GM13976 (cell line): ENCODE measurements at regions not wholly inside any gene's neighbourhood (a gene's known extent, or its start where the extent isn't known, plus 50 kb on each side); places are given as distances from the start of the nearest gene placed in this dataset.
"Not testable (repeated sequence)": the region's sequence is repeated elsewhere in the genome, so short reads cannot be mapped to it uniquely, and the experiment has no call there.

Source experiments
- DNase-seq: peaks from one replicate; pipeline ENCODE4 v3.0.0; 2012; ENCODE audit warnings: low spot score
- CTCF ChIP-seq: IDR thresholded peaks from 2 replicates; pipeline ENCODE4 v1.5.1; 2012; ENCODE audit warnings: borderline replicate concordance, mild to moderate bottlenecking; ENCODE audit not compliant: insufficient read depth; ENCODE audit errors: extremely low read depth, missing control alignments, control extremely low read depth
- in situ Hi-C: fragments of 300-500 bp; cut with MboI; formaldehyde crosslinking; loops from one replicate; pipeline ENCODE4 v1.12.0; 2022; ENCODE audit warnings: low sequenced_read_pairs, mixed read lengths, inconsistent platforms; ENCODE audit not compliant: unreplicated experiment

- in situ Hi-C loops, result no loop called here
Measured at GRCh38 chr21:18138507-18138906, 106.1 kb upstream of the CHODL start.

GRCh38 chr21:18129526-18129925, 115.1 kb upstream of the CHODL start:
- in situ Hi-C loops, result no loop called here
- DNase-seq, result no peak
- TF ChIP-seq CTCF, result no peak

More at GRCh38 chr21:18138507-18138906, 106.1 kb upstream of the CHODL start:
- TF ChIP-seq CTCF, result no peak
- DNase-seq, result no peak

GRCh38 chr21:18118566-18118965, 126.1 kb upstream of the CHODL start:
- no peak for TF ChIP-seq CTCF
- in situ Hi-C loops, result no loop called here
- DNase-seq, result no peak

- in situ Hi-C loops, result no loop called here
- TF ChIP-seq CTCF, result no peak
Measured at GRCh38 chr21:18117176-18117575, 127.5 kb upstream of the CHODL start.

GRCh38 chr21:18114810-18115209, 129.8 kb upstream of the CHODL start:
- no peak for TF ChIP-seq CTCF
- DNase-seq, result no peak
- in situ Hi-C loops, result no loop called here

More at GRCh38 chr21:18117176-18117575, 127.5 kb upstream of the CHODL start:
- no peak for DNase-seq

- TF ChIP-seq CTCF, result no peak
- DNase-seq, result no peak
- in situ Hi-C loops, result no loop called here
Measured at GRCh38 chr21:18104802-18105201, 139.8 kb upstream of the CHODL start.

GRCh38 chr21:18096413-18096812, 148.2 kb upstream of the CHODL start:
- DNase-seq, in situ Hi-C loops: not testable (repeated sequence)
